Pulmonary artery endothelial cell (primary cell): ENCODE measurements at regions not wholly inside any gene's neighbourhood (a gene's known extent, or its start where the extent isn't known, plus 50 kb on each side); places are given as distances from the start of the nearest gene placed in this dataset.
"Not testable (repeated sequence)": the region's sequence is repeated elsewhere in the genome, so short reads cannot be mapped to it uniquely, and the experiment has no call there.

Experiments
- DNase-seq: peaks from one replicate; pipeline ENCODE4 v3.0.0-alpha.2; 2011; ENCODE audit warnings: low read depth, low spot score

GRCh38 chr6:4359108-4359730 is 223.8 kb upstream of the ECI2 start:
- no peak for DNase-seq

GRCh38 chr6:4358414-4359107 is 223.2 kb upstream of the ECI2 start:
- DNase-seq = peak; percentile 97

DNA sequence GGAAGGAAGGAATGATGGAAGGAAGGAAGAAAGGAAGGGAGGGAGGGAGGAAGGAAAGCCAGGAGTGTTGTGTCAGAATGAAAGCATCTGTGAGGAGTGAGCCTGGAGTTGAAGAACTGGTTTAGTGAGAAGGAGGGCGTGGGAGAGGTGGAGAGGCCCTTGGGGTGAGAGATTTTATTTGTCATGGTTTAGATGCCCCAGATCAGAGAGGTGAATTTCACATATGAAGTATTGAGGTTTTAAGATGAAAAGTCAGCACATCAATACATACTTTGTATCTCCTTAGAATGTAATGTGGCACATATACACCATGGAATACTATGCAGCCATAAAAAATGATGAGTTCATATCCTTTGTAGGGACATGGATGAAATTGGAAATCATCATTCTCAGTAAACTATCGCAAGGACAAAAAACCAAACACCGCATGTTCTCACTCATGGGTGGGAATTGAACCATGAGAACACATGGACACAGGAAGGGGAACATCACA is 222.3 kb upstream of the ECI2 start:
- not testable (repeated sequence) for DNase-seq

DNA sequence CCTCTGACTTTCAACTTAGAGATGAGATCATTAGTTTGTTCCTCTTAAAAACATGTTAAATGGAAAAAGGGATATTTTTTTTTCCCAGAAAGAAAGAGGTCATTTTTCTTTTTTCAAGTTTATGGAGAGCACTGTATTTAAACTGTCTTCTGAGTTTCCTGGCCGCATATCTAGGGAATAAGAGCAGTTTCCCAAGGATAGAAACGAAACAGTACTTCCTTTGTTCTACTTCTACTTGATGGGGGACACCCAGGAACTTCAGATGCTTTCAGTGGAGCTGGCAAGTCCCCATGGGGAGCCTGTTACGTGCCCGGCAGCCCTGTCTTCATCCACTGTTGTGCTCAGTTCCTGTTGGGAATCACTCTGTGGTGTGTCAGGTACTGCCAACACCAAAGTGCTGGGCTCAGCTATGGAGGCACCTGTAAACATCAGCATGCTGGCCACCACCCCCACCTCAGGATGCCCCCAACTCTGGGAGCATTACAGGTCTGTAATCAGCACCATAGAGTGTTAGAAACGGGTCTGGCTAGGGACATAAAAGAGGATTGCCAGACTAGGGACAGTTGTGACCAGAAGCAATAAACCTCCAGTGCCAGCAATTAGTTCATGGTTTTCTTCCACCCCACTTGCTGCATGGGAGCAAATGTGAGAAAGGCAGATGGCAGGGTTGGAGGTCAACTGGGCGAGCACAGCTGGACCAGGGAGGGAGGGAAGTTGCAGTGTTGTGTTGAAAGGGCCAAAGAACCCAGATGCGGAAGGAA is 221.7 kb upstream of the ECI2 start:
- DNase-seq = no peak

GRCh38 chr6:4355241-4355640 is 219.9 kb upstream of the ECI2 start:
- DNase-seq = peak; percentile 32

GRCh38 chr6:4354181-4354580 is 218.8 kb upstream of the ECI2 start:
- no peak for DNase-seq

DNA sequence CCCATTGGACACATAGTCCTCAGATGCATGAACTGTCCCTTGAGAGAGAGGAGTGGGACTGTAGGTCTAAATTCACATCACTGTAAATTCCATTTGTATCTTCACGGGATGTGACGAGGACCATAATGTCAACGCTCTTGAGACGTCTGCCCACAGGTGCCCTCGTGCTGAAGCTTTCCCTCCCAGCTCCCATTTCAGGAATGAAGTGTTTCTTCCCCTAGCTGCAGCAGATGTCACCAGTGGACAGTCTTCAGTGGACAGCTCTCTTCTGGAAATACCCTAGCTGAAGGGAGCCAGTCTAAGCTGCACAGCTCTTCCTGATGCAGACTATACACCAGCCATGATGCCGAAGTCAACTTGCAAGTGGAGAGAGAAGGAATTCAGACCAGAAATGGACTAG is 217.4 kb upstream of the ECI2 start:
- no peak for DNase-seq

GRCh38 chr6:4352322-4352669 is 216.9 kb upstream of the ECI2 start:
- no peak for DNase-seq

GRCh38 chr6:4351520-4352321 is 216.3 kb upstream of the ECI2 start:
- peak; percentile 51 for DNase-seq

- peak; percentile 87 for DNase-seq
Observed at GRCh38 chr6:4350567-4351519, 215.5 kb upstream of the ECI2 start.

DNA sequence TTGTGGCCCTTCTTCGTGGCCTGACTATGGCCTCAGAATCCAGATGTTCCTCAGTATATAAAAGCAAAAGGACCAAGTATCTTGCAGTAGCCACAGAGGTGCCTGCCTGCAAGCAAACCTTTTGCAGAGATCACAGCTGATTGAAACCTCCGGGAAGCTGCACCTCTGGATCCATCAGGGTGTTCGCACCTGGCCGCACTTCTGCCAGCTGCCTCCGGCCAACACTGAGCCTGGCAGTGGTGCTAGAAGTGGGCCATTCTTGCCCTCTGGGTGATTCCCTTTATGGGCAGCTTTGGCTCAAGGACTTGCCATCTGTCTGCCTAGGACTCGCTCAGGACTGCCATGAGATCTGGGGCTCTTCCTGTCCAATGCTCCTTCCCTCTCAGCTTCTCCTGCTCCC is 214.6 kb upstream of the ECI2 start:
- DNase-seq = no peak

DNA sequence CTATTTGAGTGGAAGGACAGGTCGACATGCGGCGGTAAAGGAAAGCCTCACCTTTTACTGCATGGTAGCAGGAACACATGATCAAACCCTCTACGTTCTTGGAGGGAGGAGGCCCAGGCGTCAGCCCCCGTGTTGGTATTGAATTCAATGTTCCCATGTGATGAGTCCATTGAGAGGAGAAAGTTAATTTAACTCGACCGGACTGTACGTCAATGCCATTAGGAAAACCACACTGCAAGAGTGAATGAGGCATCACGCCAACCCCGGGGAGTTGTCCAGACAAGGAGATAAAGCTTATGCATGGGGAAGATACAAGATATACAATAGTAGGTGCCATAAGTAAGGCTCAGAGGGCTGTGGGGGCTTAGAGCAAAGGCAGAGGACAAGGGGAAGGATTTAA is 213.9 kb upstream of the ECI2 start:
- no peak for DNase-seq

- DNase-seq = no peak
Observed at GRCh38 chr6:4348462-4349112, 213.2 kb upstream of the ECI2 start.

DNA sequence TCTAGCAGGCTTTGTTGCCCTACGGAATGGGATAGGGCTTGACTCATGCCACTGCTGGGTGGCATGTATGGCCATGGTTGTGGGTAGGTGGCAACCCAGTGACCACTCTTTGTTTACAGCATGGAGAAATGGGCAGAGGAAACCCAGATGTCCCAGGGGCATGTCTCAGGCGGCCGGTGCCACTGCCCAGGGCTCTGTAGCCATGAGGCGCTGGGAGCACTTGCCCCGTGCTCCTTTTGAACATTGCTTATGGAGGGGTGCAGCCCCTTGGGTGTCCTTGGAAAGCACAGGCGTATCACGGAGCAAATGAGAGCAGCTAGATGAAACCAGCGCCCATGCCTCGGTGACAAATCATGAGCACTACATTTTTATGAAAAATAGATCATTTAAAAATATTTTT is 212.5 kb upstream of the ECI2 start:
- no peak for DNase-seq

GRCh38 chr6:4346659-4347333 is 211.4 kb upstream of the ECI2 start:
- DNase-seq = no peak

DNA sequence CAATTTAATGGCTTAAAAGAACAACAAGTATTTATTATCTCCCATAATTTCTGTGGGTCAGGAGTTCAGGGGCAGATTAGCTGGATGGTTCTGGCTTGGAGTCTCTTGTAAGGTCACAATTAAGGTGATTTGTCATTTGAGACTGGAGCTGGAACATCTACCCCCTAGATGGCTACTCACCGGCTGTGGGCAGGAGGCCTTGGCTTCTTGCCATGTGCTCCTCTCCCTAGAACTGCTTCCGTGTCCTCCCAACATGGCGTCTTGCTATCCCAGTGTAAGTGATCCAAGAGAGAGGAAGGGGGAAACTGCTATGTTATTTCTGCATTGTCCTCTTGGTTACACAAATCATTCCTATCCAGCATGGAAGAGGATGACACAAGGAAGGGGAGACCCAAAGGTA is 210.2 kb upstream of the ECI2 start:
- no peak for DNase-seq

- no peak for DNase-seq
Observed at GRCh38 chr6:4344317-4344899, 209.0 kb upstream of the ECI2 start.

DNA sequence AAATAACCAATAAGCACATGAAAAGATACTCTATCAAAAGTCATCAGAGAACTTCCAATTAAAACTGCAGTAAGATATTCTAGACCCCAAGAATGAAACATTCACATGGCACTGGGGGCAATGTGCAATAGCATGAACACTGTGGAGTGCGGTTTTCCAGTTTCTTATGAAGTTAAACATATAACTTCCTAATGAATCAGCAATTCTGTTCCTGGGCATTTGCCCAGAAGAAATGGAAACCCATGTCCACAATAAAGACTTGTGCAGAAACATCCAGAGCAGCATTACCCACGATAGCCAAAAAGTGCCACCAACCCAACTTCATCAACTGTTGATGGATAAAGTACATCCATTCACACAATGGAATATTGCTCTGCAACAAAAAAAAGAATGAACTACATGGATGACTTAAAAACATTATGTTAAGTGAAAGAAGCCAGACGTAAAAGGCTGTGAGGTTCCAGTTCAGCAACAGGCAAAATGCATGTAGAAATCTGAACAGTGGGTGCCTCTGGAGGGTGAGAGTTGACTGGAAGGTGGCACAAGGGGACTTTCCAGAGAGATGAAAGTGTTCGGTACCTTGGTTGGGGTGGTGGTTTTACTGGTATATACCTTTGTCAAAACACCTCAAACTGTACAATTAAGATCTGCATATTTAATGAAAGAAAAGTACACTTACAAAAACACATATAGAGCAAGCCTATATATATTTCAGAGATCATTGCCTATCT is 207.2 kb upstream of the ECI2 start:
- no peak for DNase-seq
